Urothelium cell line (cell line): ENCODE measurements at regions not wholly inside any gene's neighbourhood (a gene's known extent, or its start where the extent isn't known, plus 50 kb on each side); places are given as distances from the start of the nearest gene placed in this dataset.
"Not testable (repeated sequence)": the region's sequence is repeated elsewhere in the genome, so short reads cannot be mapped to it uniquely, and the experiment has no call there.

Source experiments
- DNase-seq: peaks from one replicate; pipeline ENCODE4 v3.0.0; 2011; ENCODE audit warnings: low spot score, mixed read lengths
- FAIRE-seq: peaks from 2 replicates; lab custom pipeline; 2011; peaks lifted over from hg19 to GRCh38; lab: Jason Lieb, UNC

- FAIRE-seq (no peak), DNase-seq (no peak)
Observed at GRCh38 chr10:33012306-33012705, 54.3 kb upstream of the ITGB1 start.

GRCh38 chr10:33010132-33011037 is 52.4 kb upstream of the ITGB1 start:
- DNase-seq (peak; percentile 77), FAIRE-seq (peak; percentile 63)

DNA sequence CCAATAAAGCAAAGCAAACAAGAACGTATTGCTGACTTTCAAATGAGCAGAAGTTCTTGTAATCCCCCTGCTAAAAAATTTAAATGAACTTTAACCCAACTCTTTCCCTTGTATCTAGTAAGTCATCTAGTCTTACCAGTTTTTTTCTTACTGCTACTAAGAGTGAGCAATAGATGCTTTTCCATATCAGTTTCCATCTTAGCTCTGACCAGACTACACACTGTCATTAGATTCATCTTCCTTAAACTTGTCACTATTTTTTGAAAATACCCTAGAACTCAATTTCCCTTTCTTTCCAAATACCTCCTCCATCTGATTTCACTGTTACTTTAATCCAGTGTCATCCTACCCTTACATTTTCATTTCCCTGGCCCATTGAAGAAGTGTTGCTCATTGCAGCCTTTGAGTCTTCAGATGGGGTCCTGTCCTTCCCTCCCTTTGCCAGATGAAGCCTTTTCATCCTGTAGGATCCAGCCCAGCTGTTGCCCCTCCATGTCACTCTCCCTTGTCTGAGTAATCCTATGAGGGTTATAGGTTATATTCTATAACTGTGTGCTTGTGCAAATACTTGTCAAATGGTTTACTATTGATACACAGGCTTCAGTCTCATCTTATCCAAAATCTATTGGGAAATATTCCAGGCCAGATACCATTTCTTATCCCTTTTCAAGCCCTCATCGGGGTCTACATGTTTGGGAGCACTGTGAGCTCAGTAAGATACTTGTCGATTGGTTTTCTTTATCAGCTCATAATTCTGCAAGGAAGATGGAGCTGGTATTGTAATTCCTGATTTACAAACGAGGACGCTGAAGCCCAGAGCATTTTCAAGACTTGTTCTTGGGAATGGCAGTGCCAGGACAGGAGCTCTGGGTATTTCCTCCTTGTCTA is 51.5 kb upstream of the ITGB1 start:
- DNase-seq (no peak), FAIRE-seq (no peak)

DNA sequence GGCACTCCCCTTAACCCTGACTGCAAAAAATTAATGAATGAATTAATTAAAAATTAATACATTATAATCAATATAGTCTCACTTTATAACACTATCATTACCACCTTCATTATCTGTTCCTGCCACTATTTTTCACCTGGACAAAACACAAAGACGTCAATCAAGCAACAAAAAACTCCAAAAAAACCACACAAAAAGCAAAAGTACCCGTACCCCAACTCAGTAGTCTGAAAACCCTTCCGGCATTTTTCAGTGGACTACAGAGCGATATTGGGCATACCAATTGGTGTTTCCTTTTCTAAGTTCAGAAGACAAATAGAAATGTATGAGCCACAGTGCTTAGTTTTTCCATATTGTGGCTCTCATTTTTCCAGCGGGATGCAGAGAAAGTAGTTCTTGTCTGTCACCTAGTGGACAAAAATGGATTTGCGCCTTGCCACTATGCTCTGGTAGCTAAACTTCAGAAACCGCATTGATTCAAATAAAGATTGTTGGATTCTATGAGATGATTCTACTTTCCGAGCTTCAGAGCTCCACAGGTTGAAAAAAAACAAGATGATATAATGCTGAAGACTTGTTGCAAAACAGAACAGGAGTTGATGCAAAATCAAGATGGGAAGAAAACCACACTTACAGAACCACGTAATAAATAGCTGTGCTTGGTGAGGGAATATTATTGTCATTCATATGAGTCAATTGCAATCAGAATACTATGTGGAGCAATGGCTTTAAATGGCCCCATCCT is 50.6 kb upstream of the ITGB1 start:
- FAIRE-seq (no peak), DNase-seq (peak; percentile 57)

- DNase-seq, FAIRE-seq: not testable (repeated sequence)
Observed at GRCh38 chr10:33007731-33008381, 49.8 kb upstream of the ITGB1 start.
